IMR-90 (cell line): ENCODE measurements at regions not wholly inside any gene's neighbourhood (a gene's known extent, or its start where the extent isn't known, plus 50 kb on each side); places are given as distances from the start of the nearest gene placed in this dataset.

Experiments used
- ATAC-seq: fragments of 200-7000 bp; cut with Tn5 transposase; 2 replicates; pipeline ENCODE4 v1.9.1; 2020; ENCODE audit warnings: low read depth, mild to moderate bottlenecking, moderate library complexity
- BruUV-seq: library from RNA; stranded (reverse); fragments of 400-500 nt; replicated peaks from 2 replicates; lab custom pipeline; 2021; lab: Mats Ljungman, UMichigan
- CTCF ChIA-PET: fragments of 300-600 bp; formaldehyde crosslinking; extraction: SDS; loops from one replicate; lab custom pipeline; 2021; ENCODE audit warnings: antibody characterized with exemption; lab: Yijun Ruan, JAX
- POLR2A ChIA-PET: fragments of 300-600 bp; sonication (Branson Sonifier 250); formaldehyde crosslinking; loops from one replicate; lab custom pipeline; 2022; ENCODE audit warnings: antibody characterized with exemption; ENCODE audit not compliant: unreplicated experiment; lab: Charles Lee
- DNase-seq: peaks from one replicate; pipeline ENCODE4 v3.0.0; 2013
- H2AFZ ChIP-seq: replicated peaks from 2 replicates; pipeline ENCODE3; 2013; ENCODE audit warnings: low read length, mild to moderate bottlenecking; ENCODE audit not compliant: poor library complexity
- H2AK5ac ChIP-seq: 2 replicates; pipeline ENCODE4 v1.6.1; 2013; ENCODE audit warnings: low read depth, low read length, inconsistent platforms
- H2AK9ac ChIP-seq: replicated peaks from 2 replicates; pipeline ENCODE3; 2013; ENCODE audit warnings: mild to moderate bottlenecking, low read depth, low read length, moderate library complexity; ENCODE audit not compliant: poor library complexity
- H2BK120ac ChIP-seq: 2 replicates; pipeline ENCODE4 v1.6.1; 2013; ENCODE audit warnings: low read depth, low read length, inconsistent platforms
- H2BK15ac ChIP-seq: 3 replicates; pipeline ENCODE4 v1.6.1; 2013; ENCODE audit warnings: low read depth, low read length, inconsistent platforms
- H2BK20ac ChIP-seq: 2 replicates; pipeline ENCODE4 v1.6.1; 2013; ENCODE audit warnings: low read depth, mild to moderate bottlenecking, inconsistent platforms, low read length, moderate library complexity
- H2BK5ac ChIP-seq: 2 replicates; pipeline ENCODE4 v1.6.1; 2013; ENCODE audit warnings: mild to moderate bottlenecking, low read depth, low read length, inconsistent platforms; ENCODE audit not compliant: poor library complexity, severe bottlenecking
- H3K14ac ChIP-seq: replicated peaks from 2 replicates; pipeline ENCODE4 v1.6.1; 2013; ENCODE audit warnings: low read depth, low read length, inconsistent platforms
- H3K18ac ChIP-seq: 2 replicates; pipeline ENCODE4 v1.6.1; 2013; ENCODE audit warnings: low read depth, low read length, control low read depth
- H3K23ac ChIP-seq: 2 replicates; pipeline ENCODE4 v1.6.1; 2013; ENCODE audit warnings: low read depth, low read length, inconsistent platforms
- H3K27ac ChIP-seq: 2 replicates; pipeline ENCODE4 v1.5.1; 2013; ENCODE audit warnings: mild to moderate bottlenecking, control low read depth, low read length; ENCODE audit not compliant: insufficient read depth
- H3K27me3 ChIP-seq: 2 replicates; pipeline ENCODE4 v1.6.1; 2013; ENCODE audit warnings: low read length; ENCODE audit not compliant: control insufficient read depth, insufficient read depth
- H3K36me3 ChIP-seq: 2 replicates; pipeline ENCODE4 v1.6.1; 2013; ENCODE audit warnings: low read length, mixed read lengths; ENCODE audit not compliant: control insufficient read depth, insufficient read depth
- H3K4ac ChIP-seq: 2 replicates; pipeline ENCODE4 v1.6.1; 2013; ENCODE audit warnings: low read depth, low read length, inconsistent platforms
- H3K4me1 ChIP-seq: 2 replicates; pipeline ENCODE4 v1.6.1; 2013; ENCODE audit warnings: low read length, mixed read lengths; ENCODE audit not compliant: control insufficient read depth, insufficient read depth
- H3K4me2 ChIP-seq: 2 replicates; pipeline ENCODE4 v1.6.1; 2013; ENCODE audit warnings: low read depth, mild to moderate bottlenecking, control low read depth, low read length, moderate library complexity
- H3K4me3 ChIP-seq: 2 replicates; pipeline ENCODE4 v1.5.1; 2013; ENCODE audit warnings: low read depth, mild to moderate bottlenecking, control low read depth, low read length, moderate library complexity; ENCODE audit not compliant: insufficient read depth
- H3K56ac ChIP-seq: 2 replicates; pipeline ENCODE4 v1.6.1; 2013; ENCODE audit warnings: low read length, inconsistent platforms; ENCODE audit not compliant: insufficient read depth; ENCODE audit errors: extremely low read depth
- H3K79me1 ChIP-seq, 2 experiments: 2 replicates each; pipeline ENCODE4 v1.6.1; 2013; ENCODE audit warnings: low read length in 2 of 2, inconsistent platforms in 1 of 2, low read depth in 1 of 2
- H3K9ac ChIP-seq: 2 replicates; pipeline ENCODE4 v1.6.1; 2013; ENCODE audit warnings: low read depth, low read length, control low read depth
- H3K9me1 ChIP-seq: 2 replicates; pipeline ENCODE4 v1.6.1; 2013; ENCODE audit warnings: low read length, inconsistent platforms; ENCODE audit not compliant: insufficient read depth
- H3K9me3 ChIP-seq: 2 replicates; pipeline ENCODE4 v1.6.1; 2013; ENCODE audit warnings: low read length; ENCODE audit not compliant: control insufficient read depth, insufficient read depth
- H4K20me1 ChIP-seq: 2 replicates; pipeline ENCODE4 v1.6.1; 2013; ENCODE audit warnings: low read length, inconsistent platforms; ENCODE audit not compliant: insufficient read depth
- H4K5ac ChIP-seq: 2 replicates; pipeline ENCODE4 v1.6.1; 2013; ENCODE audit warnings: mild to moderate bottlenecking, low read depth, low read length, control low read depth
- H4K8ac ChIP-seq, 2 experiments: 2 replicates each; pipeline ENCODE4 v1.6.1; 2013; ENCODE audit warnings: low read depth in 2 of 2, low read length in 2 of 2, control low read depth in 1 of 2, inconsistent platforms in 1 of 2
- H4K91ac ChIP-seq: 2 replicates; pipeline ENCODE4 v1.6.1; 2013; ENCODE audit warnings: low read depth, low read length, inconsistent platforms; ENCODE audit not compliant: insufficient read depth
- BHLHE40 ChIP-seq: fragments of 150-350 bp; IDR thresholded peaks from 2 replicates; pipeline ENCODE4 v1.6.1; 2016; ENCODE audit warnings: mild to moderate bottlenecking, low read depth, low read length
- CEBPB ChIP-seq: IDR thresholded peaks from 2 replicates; pipeline ENCODE4 v1.6.1; 2012; ENCODE audit warnings: low read depth, low read length, improper control_type of control experiment
- CHD1 ChIP-seq: IDR thresholded peaks from 2 replicates; pipeline ENCODE4 v1.6.1; 2012; ENCODE audit warnings: low read depth, low read length, improper control_type of control experiment
- FOS ChIP-seq: fragments of 150-350 bp; IDR thresholded peaks from 2 replicates; pipeline ENCODE4 v1.6.1; 2016; ENCODE audit warnings: low read depth, low read length
- MAFK ChIP-seq: IDR thresholded peaks from 2 replicates; pipeline ENCODE4 v1.6.1; 2012; ENCODE audit warnings: low read depth, low read length, improper control_type of control experiment
- MAZ ChIP-seq: IDR thresholded peaks from 2 replicates; pipeline ENCODE4 v1.6.1; 2012; ENCODE audit warnings: low read depth, mild to moderate bottlenecking, low read length, improper control_type of control experiment, moderate library complexity, borderline replicate concordance
- MXI1 ChIP-seq: IDR thresholded peaks from 2 replicates; pipeline ENCODE4 v1.6.1; 2012; ENCODE audit warnings: low read depth, mild to moderate bottlenecking, low read length, moderate library complexity, borderline replicate concordance
- NFE2L2 ChIP-seq: fragments of 150-350 bp; IDR thresholded peaks from 2 replicates; pipeline ENCODE4 v1.6.1; 2016; ENCODE audit warnings: low read depth, mild to moderate bottlenecking, low read length
- POLR2A ChIP-seq: IDR thresholded peaks from 2 replicates; pipeline ENCODE4 v1.6.1; 2012; ENCODE audit warnings: mild to moderate bottlenecking, low read depth, low read length
- RAD21 ChIP-seq: IDR thresholded peaks from 2 replicates; pipeline ENCODE4 v1.6.1; 2012; ENCODE audit warnings: low read length, improper control_type of control experiment
- RCOR1 ChIP-seq: IDR thresholded peaks from 2 replicates; pipeline ENCODE4 v1.6.1; 2012; ENCODE audit warnings: mild to moderate bottlenecking, low read length, improper control_type of control experiment; ENCODE audit not compliant: insufficient replicate concordance
- RFX5 ChIP-seq: IDR thresholded peaks from 2 replicates; pipeline ENCODE4 v1.8.0; 2012; ENCODE audit warnings: low read depth, mild to moderate bottlenecking, low read length, moderate library complexity
- SMC3 ChIP-seq: fragments of 150-350 bp; IDR thresholded peaks from 2 replicates; pipeline ENCODE4 v1.6.1; 2016; ENCODE audit warnings: low read depth, mild to moderate bottlenecking, antibody characterized with exemption, low read length, moderate library complexity
- WGBS, 2 experiments: methylation state at CpG; one replicate each; pipeline versions ENCODE4 v1.1.5 to v1.1.7; 2013; ENCODE audit warnings: missing lambda C conversion rate in 2 of 2; ENCODE audit not compliant: insufficient read length in 1 of 2; ENCODE audit errors: extremely low coverage in 2 of 2; 5-methylcytosine and 5-hydroxymethylcytosine counted together
- dilution Hi-C: fragments of 300-500 bp; cut with HindIII; formaldehyde crosslinking; loops from one replicate; pipeline ENCODE4 v1.14.3; 2018; ENCODE audit warnings: low sequenced_read_pairs; ENCODE audit not compliant: unreplicated experiment
- in situ Hi-C: fragments of 300-500 bp; cut with MboI; formaldehyde crosslinking; loops from 3 replicates; pipeline ENCODE4 v1.14.3; 2019; ENCODE audit warnings: low sequenced_read_pairs, inconsistent platforms, mixed read lengths
- intact Hi-C: fragments of 100-400 bp; cut with micrococcal nuclease; formaldehyde crosslinking; loops from 2 replicates; pipeline ENCODE4 v1.10.0; 2022
- TF ChIP-seq, protein P1 (sequence below): conservative IDR thresholded peaks from 2 replicates; pipeline ENCODE4 v1.5.1; 2012; ENCODE audit warnings: mild to moderate bottlenecking, low read depth, low read length, improper control_type of control experiment
- TF ChIP-seq, protein P2 (sequence below): fragments of 150-350 bp; IDR thresholded peaks from 2 replicates; pipeline ENCODE4 v1.6.1; 2017; ENCODE audit warnings: mild to moderate bottlenecking, antibody characterized with exemption, low read length, low read depth
- TF ChIP-seq, protein P3 (sequence below): fragments of 150-350 bp; IDR thresholded peaks from 2 replicates; pipeline ENCODE4 v1.6.1; 2016; ENCODE audit warnings: low read depth, mild to moderate bottlenecking, low read length, moderate library complexity, borderline replicate concordance

DNA sequence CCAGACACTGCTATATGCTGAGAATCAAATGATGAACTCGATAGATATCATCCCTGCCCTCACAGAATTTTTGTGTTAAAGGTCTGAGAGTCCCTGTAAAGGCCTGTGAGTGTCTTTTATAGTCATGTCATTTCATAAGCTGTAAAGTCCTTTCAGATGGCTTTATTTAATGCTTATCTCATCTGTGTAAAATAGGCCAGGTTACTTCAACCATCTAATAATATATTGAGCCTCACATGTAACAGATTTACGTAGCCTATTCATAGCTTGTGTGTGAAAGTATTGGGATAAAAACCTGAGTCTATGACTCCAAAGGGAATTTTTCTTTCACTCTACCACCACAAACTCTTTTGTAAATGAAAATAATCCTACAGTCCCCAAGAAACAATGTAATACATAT is 672.0 kb upstream of the SYT4 start:
- no peak overlapping the region for H2BK5ac ChIP-seq
- no peak overlapping the region for H3K18ac ChIP-seq
- H3K9ac ChIP-seq = no peak overlapping the region
- H2AK5ac ChIP-seq = no peak overlapping the region
- no peak overlapping the region for H3K56ac ChIP-seq
- no peak overlapping the region for H2AFZ ChIP-seq
- dilution Hi-C loops (no loop called here), intact Hi-C loops (no loop called here), in situ Hi-C loops (no loop called here)
- H4K5ac ChIP-seq = no peak overlapping the region
- H3K36me3 ChIP-seq = no peaks in the 10 kb centered on the region
- no peak overlapping the region for H2BK20ac ChIP-seq
- H3K23ac ChIP-seq = no peak overlapping the region
- no peak overlapping the region for H2BK120ac ChIP-seq
- no peak overlapping the region for H2BK15ac ChIP-seq
- peaks cover 3% of the 10 kb centered on the region; the same call in 1 of the 2 replicates for H3K9me3 ChIP-seq
- ChIA-PET CTCF (no interaction called here), POLR2A (no interaction called here)
- no peaks in the 10 kb centered on the region for H4K20me1 ChIP-seq
- H3K4me3 ChIP-seq = no peak overlapping the region
- ATAC-seq (no peak), DNase-seq (no peak)
- TF ChIP-seq NFE2L2 (no peak), RAD21 (no peak), CEBPB (no peak), FOS (no peak), SMC3 (no peak), MXI1 (no peak), BHLHE40 (no peak), POLR2A (no peak), RCOR1 (no peak), RFX5 (no peak), MAZ (no peak), MAFK (no peak), CHD1 (no peak)
- TF ChIP-seq, protein P1, sequence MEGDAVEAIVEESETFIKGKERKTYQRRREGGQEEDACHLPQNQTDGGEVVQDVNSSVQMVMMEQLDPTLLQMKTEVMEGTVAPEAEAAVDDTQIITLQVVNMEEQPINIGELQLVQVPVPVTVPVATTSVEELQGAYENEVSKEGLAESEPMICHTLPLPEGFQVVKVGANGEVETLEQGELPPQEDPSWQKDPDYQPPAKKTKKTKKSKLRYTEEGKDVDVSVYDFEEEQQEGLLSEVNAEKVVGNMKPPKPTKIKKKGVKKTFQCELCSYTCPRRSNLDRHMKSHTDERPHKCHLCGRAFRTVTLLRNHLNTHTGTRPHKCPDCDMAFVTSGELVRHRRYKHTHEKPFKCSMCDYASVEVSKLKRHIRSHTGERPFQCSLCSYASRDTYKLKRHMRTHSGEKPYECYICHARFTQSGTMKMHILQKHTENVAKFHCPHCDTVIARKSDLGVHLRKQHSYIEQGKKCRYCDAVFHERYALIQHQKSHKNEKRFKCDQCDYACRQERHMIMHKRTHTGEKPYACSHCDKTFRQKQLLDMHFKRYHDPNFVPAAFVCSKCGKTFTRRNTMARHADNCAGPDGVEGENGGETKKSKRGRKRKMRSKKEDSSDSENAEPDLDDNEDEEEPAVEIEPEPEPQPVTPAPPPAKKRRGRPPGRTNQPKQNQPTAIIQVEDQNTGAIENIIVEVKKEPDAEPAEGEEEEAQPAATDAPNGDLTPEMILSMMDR = no peak
- TF ChIP-seq, protein P2, sequence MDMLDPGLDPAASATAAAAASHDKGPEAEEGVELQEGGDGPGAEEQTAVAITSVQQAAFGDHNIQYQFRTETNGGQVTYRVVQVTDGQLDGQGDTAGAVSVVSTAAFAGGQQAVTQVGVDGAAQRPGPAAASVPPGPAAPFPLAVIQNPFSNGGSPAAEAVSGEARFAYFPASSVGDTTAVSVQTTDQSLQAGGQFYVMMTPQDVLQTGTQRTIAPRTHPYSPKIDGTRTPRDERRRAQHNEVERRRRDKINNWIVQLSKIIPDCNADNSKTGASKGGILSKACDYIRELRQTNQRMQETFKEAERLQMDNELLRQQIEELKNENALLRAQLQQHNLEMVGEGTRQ = no peak
- TF ChIP-seq, protein P3, sequence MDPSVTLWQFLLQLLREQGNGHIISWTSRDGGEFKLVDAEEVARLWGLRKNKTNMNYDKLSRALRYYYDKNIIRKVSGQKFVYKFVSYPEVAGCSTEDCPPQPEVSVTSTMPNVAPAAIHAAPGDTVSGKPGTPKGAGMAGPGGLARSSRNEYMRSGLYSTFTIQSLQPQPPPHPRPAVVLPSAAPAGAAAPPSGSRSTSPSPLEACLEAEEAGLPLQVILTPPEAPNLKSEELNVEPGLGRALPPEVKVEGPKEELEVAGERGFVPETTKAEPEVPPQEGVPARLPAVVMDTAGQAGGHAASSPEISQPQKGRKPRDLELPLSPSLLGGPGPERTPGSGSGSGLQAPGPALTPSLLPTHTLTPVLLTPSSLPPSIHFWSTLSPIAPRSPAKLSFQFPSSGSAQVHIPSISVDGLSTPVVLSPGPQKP = no peak
- no peaks in the 10 kb centered on the region for H3K4me1 ChIP-seq
- H4K91ac ChIP-seq = no peak overlapping the region
- H2AK9ac ChIP-seq = no peak overlapping the region
- no CpG with 5 or more reads among the region's 2 CpGs for WGBS, 2 experiments
- H3K14ac ChIP-seq = no peak overlapping the region
- no peak overlapping the region for H3K4ac ChIP-seq
- no TSS peak for BruUV-seq
- H3K27me3 ChIP-seq = no peaks in the 10 kb centered on the region
- no peak overlapping the region for H3K4me2 ChIP-seq
- no peak overlapping the region for H3K27ac ChIP-seq
- no peak overlapping the region for H4K8ac ChIP-seq
- H3K9me1 ChIP-seq = no peaks in the 10 kb centered on the region
- no peaks in the 10 kb centered on the region for H3K79me1 ChIP-seq
